H1 (cell line): ENCODE measurements at regions not wholly inside any gene's neighbourhood (a gene's known extent, or its start where the extent isn't known, plus 50 kb on each side); places are given as distances from the start of the nearest gene placed in this dataset.

Experiments used
- CTCF ChIA-PET: fragments of 300-600 bp; sonication (Branson Sonifier 250); formaldehyde crosslinking; loops from one replicate; lab custom pipeline; 2021; ENCODE audit not compliant: partially characterized antibody; lab: Charles Lee
- POLR2A ChIA-PET: fragments of 300-600 bp; sonication (Branson Sonifier 250); formaldehyde crosslinking; loops from one replicate; lab custom pipeline; 2021; ENCODE audit warnings: inconsistent platforms; ENCODE audit not compliant: partially characterized antibody; lab: Charles Lee
- DNase-seq, 2 experiments: peaks; one replicate each; pipeline versions ENCODE4 v3.0.0 to v3.0.0-alpha.2; 2010 to 2022; ENCODE audit warnings: low spot score in 2 of 2, low read depth in 1 of 2, mixed read lengths in 1 of 2
- FAIRE-seq: peaks from 2 replicates; lab custom pipeline; 2011; peaks lifted over from hg19 to GRCh38; lab: Jason Lieb, UNC
- H2AFZ ChIP-seq: 2 replicates; pipeline ENCODE4 v1.8.1; 2012; ENCODE audit warnings: low read length, inconsistent platforms
- H2AK5ac ChIP-seq: 2 replicates; pipeline ENCODE4 v1.6.1; 2013; ENCODE audit warnings: low read depth, low read length
- H2BK120ac ChIP-seq: replicated peaks from 2 replicates; pipeline ENCODE3; 2013; ENCODE audit warnings: low read depth, low read length, inconsistent platforms
- H2BK12ac ChIP-seq: 2 replicates; pipeline ENCODE4 v1.6.1; 2013; ENCODE audit warnings: low read depth, low read length
- H2BK15ac ChIP-seq: 2 replicates; pipeline ENCODE4 v1.6.1; 2013; ENCODE audit warnings: low read length
- H2BK20ac ChIP-seq: 2 replicates; pipeline ENCODE4 v1.6.1; 2013; ENCODE audit warnings: low read length
- H2BK5ac ChIP-seq: 2 replicates; pipeline ENCODE4 v1.6.1; 2013; ENCODE audit warnings: low read depth, low read length
- H3K14ac ChIP-seq: 2 replicates; pipeline ENCODE4 v1.6.1; 2013; ENCODE audit warnings: inconsistent platforms; ENCODE audit not compliant: insufficient read length
- H3K18ac ChIP-seq: 2 replicates; pipeline ENCODE4 v1.6.1; 2013; ENCODE audit warnings: low read length; ENCODE audit errors: extremely low read depth
- H3K23ac ChIP-seq: 2 replicates; pipeline ENCODE4 v1.6.1; 2013; ENCODE audit warnings: inconsistent platforms; ENCODE audit not compliant: insufficient read length
- H3K23me2 ChIP-seq: 2 replicates; pipeline ENCODE4 v1.6.1; 2013; ENCODE audit warnings: low read depth, low read length
- H3K27ac ChIP-seq: 2 replicates; pipeline ENCODE4 v1.6.1; 2011; ENCODE audit warnings: low read depth, low read length, inconsistent platforms
- H3K27me3 ChIP-seq, 4 experiments: replicated peaks in 1 of 4; 1 replicate in 1 of 4; 2 replicates in 3 of 4; pipeline versions ENCODE4 v1.6.1 to v1.8.1; 2011 to 2013; ENCODE audit warnings: low read length in 3 of 4, mild to moderate bottlenecking in 3 of 4, inconsistent platforms in 2 of 4, mixed read lengths in 2 of 4, moderate library complexity in 1 of 4; ENCODE audit not compliant: control insufficient read depth in 3 of 4, insufficient read depth in 3 of 4; ENCODE audit errors: extremely low read depth in 1 of 4
- H3K36me3 ChIP-seq, 4 experiments: 2 replicates each; pipeline versions ENCODE4 v1.6.1 to v1.8.1; 2011 to 2013; ENCODE audit warnings: mild to moderate bottlenecking in 4 of 4, low read length in 3 of 4, moderate library complexity in 2 of 4, control low read depth in 1 of 4, inconsistent platforms in 1 of 4; ENCODE audit not compliant: insufficient read depth in 4 of 4, control insufficient read depth in 2 of 4
- H3K4ac ChIP-seq: replicated peaks from 2 replicates; pipeline ENCODE3; 2013; ENCODE audit warnings: low read length, low read depth, mixed read lengths, inconsistent platforms; ENCODE audit not compliant: insufficient read length
- H3K4me1 ChIP-seq, 4 experiments: replicated peaks in 1 of 4; 1 replicate in 1 of 4; 2 replicates in 3 of 4; pipeline versions ENCODE4 v1.6.1 to v1.8.1; 2011 to 2013; ENCODE audit warnings: low read length in 3 of 4, inconsistent platforms in 2 of 4, mixed read lengths in 1 of 4; ENCODE audit not compliant: insufficient read depth in 4 of 4, control insufficient read depth in 3 of 4
- H3K4me2 ChIP-seq, 2 experiments: 2 replicates each; pipeline versions ENCODE4 v1.6.1 to v1.8.1; 2011 to 2013; ENCODE audit warnings: low read depth in 2 of 2, low read length in 2 of 2, control low read depth in 1 of 2, inconsistent platforms in 1 of 2, mild to moderate bottlenecking in 1 of 2; ENCODE audit not compliant: insufficient read depth in 1 of 2
- H3K4me3 ChIP-seq, 4 experiments: fragments of 200-600, 300-600 bp in 1 of 4; sonication (generic), shearing (Covaris generic), sonication (Bioruptor Twin) in 1 of 4; 2 replicates each; pipeline versions ENCODE4 v1.5.1 to v1.8.1; 2011 to 2016; ENCODE audit warnings: low read length in 4 of 4, low read depth in 3 of 4, control low read depth in 2 of 4, inconsistent platforms in 2 of 4, mild to moderate bottlenecking in 2 of 4, mixed read lengths in 1 of 4, moderate library complexity in 1 of 4; ENCODE audit not compliant: insufficient read depth in 2 of 4; ENCODE audit errors: extremely low read depth in 1 of 4
- H3K56ac ChIP-seq: replicated peaks from 2 replicates; pipeline ENCODE3; 2013; ENCODE audit warnings: low read depth, mild to moderate bottlenecking, mixed read lengths, low read length, inconsistent platforms; ENCODE audit not compliant: insufficient read length
- H3K79me1 ChIP-seq: 2 replicates; pipeline ENCODE4 v1.6.1; 2013; ENCODE audit warnings: low read depth, low read length, control low read depth
- H3K79me2 ChIP-seq, 2 experiments: 2 replicates each; pipeline versions ENCODE4 v1.6.1 to v1.8.1; 2012 to 2013; ENCODE audit warnings: low read length in 2 of 2, mild to moderate bottlenecking in 2 of 2, inconsistent platforms in 1 of 2; ENCODE audit not compliant: insufficient read depth in 2 of 2, control insufficient read depth in 1 of 2
- H3K9ac ChIP-seq, 4 experiments: replicated peaks in 1 of 4; 1 replicate in 1 of 4; 2 replicates in 3 of 4; pipeline versions ENCODE4 v1.6.1 to v1.8.1; 2011 to 2013; ENCODE audit warnings: low read depth in 3 of 4, low read length in 3 of 4, control low read depth in 2 of 4, mild to moderate bottlenecking in 2 of 4, moderate library complexity in 2 of 4, inconsistent platforms in 1 of 4; ENCODE audit errors: extremely low read depth in 1 of 4
- H3K9me3 ChIP-seq, 2 experiments: 2 replicates each; pipeline versions ENCODE4 v1.6.1 to v1.8.1; 2012 to 2013; ENCODE audit warnings: mild to moderate bottlenecking in 2 of 2, moderate library complexity in 2 of 2, control low read depth in 1 of 2, inconsistent platforms in 1 of 2, low read depth in 1 of 2, low read length in 1 of 2, mixed read lengths in 1 of 2; ENCODE audit not compliant: insufficient read depth in 2 of 2
- H4K20me1 ChIP-seq, 2 experiments: replicated peaks in 1 of 2; 2 replicates each; pipeline versions ENCODE3 to v1.8.1; 2011 to 2013; ENCODE audit warnings: inconsistent platforms in 2 of 2, low read length in 2 of 2, mild to moderate bottlenecking in 1 of 2; ENCODE audit not compliant: insufficient read depth in 2 of 2, control insufficient read depth in 1 of 2
- H4K5ac ChIP-seq: 2 replicates; pipeline ENCODE4 v1.6.1; 2013; ENCODE audit warnings: low read length, low read depth, mixed read lengths, inconsistent platforms; ENCODE audit not compliant: insufficient read length
- H4K8ac ChIP-seq: 2 replicates; pipeline ENCODE4 v1.8.0; 2013; ENCODE audit warnings: mild to moderate bottlenecking, moderate library complexity, low read length, inconsistent platforms; ENCODE audit not compliant: insufficient read depth; ENCODE audit errors: extremely low read depth
- H4K91ac ChIP-seq: replicated peaks from 2 replicates; pipeline ENCODE3; 2013; ENCODE audit warnings: low read length, mixed read lengths, inconsistent platforms; ENCODE audit not compliant: insufficient read length
- CHD1 ChIP-seq: IDR thresholded peaks from 2 replicates; pipeline ENCODE4 v1.6.1; 2012; ENCODE audit warnings: low read depth, low read length, improper control_type of control experiment
- GTF2F1 ChIP-seq: IDR thresholded peaks from 2 replicates; pipeline ENCODE4 v1.6.1; 2012; ENCODE audit warnings: low read depth, low read length, improper control_type of control experiment, borderline replicate concordance
- KDM1A ChIP-seq: fragments of 200-600, 300-600 bp; sonication (generic); IDR thresholded peaks from 2 replicates; pipeline ENCODE4 v1.7.1; 2016; ENCODE audit warnings: mild to moderate bottlenecking, low read length, borderline replicate concordance
- NANOG ChIP-seq: IDR thresholded peaks from 2 replicates; pipeline ENCODE4 v1.6.1; 2011; ENCODE audit warnings: low read length, low read depth, mild to moderate bottlenecking, inconsistent platforms; ENCODE audit not compliant: insufficient read depth, poor library complexity, severe bottlenecking
- PHF8 ChIP-seq: fragments of 200-600 bp; sonication (generic); conservative IDR thresholded peaks from 2 replicates; pipeline ENCODE4 v1.7.1; 2012; ENCODE audit warnings: low read depth, mild to moderate bottlenecking, inconsistent platforms, low read length, moderate library complexity
- POLR2A ChIP-seq, 2 experiments: IDR thresholded peaks; 1 replicate in 1 of 2; 2 replicates in 1 of 2; pipeline ENCODE4 v1.6.1; 2011; ENCODE audit warnings: low read depth in 2 of 2, low read length in 2 of 2, mild to moderate bottlenecking in 2 of 2; ENCODE audit errors: control extremely low read depth in 1 of 2
- SIX5 ChIP-seq: IDR thresholded peaks from 2 replicates; pipeline ENCODE4 v1.6.1; 2011; ENCODE audit warnings: mild to moderate bottlenecking, low read depth, low read length
- SP4 ChIP-seq: IDR thresholded peaks from 2 replicates; pipeline ENCODE4 v1.6.1; 2012; ENCODE audit warnings: low read length, inconsistent platforms
- WGBS, 2 experiments: shearing (Covaris generic) in 1 of 2; methylation state at CpG; one replicate each; pipeline versions ENCODE4 v1.1.6 to v1.1.7; 2013 to 2015; ENCODE audit warnings: low lambda C conversion rate in 2 of 2, mixed read lengths in 2 of 2, inconsistent platforms in 1 of 2, low coverage in 1 of 2, missing lambda C conversion rate in 1 of 2; ENCODE audit not compliant: insufficient replicate concordance in 2 of 2, insufficient coverage in 1 of 2, insufficient read length in 1 of 2; ENCODE audit errors: extremely low coverage in 1 of 2, missing lambda C conversion rate in 1 of 2; 5-methylcytosine and 5-hydroxymethylcytosine counted together

GRCh38 chr5:4576161-4576748 lies 563.9 kb upstream of the ADAMTS16 start:
- Histone ChIP-seq H3K4me1 (peaks cover 0 to under 1% (median 0%) of the 10 kb centered on the region in 4 experiments; a peak in 1 of 7 replicates), H4K91ac (no peak overlapping the region), H2BK120ac (no peak overlapping the region), H3K9ac (no peak overlapping the region), H3K79me2 (no peaks in the 10 kb centered on the region), H2BK15ac (no peak overlapping the region), H3K23me2 (no peaks in the 10 kb centered on the region), H3K4me3 (no peak overlapping the region), H2AFZ (no peak overlapping the region), H2BK5ac (no peak overlapping the region), H2BK12ac (no peak overlapping the region), H3K4ac (no peak overlapping the region), H3K36me3 (no peaks in the 10 kb centered on the region), H3K56ac (no peak overlapping the region), H3K27me3 (no peaks in the 10 kb centered on the region), H4K20me1 (no peaks in the 10 kb centered on the region), H3K27ac (no peak overlapping the region), H4K5ac (no peak overlapping the region), H3K18ac (no peak overlapping the region), H4K8ac (no peak overlapping the region), H3K23ac (no peak overlapping the region), H3K9me3 (no peaks in the 10 kb centered on the region; a peak in 2 of 4 replicates), H3K14ac (no peak overlapping the region), H3K4me2 (no peak overlapping the region), H2AK5ac (no peak overlapping the region), H3K79me1 (0 out of 2 replicates have a peak, but pooled peaks cover 3% of the 10 kb centered on the region), H2BK20ac (no peak overlapping the region)
- DNase-seq (no peak), FAIRE-seq (no peak)
- POLR2A ChIA-PET: no interaction called here
- CTCF ChIA-PET: interaction anchor here (1.0 kb wide), 1 partner anchor 82 kb away, joined by 3 read pairs; no protein-coding TSS in a partner anchor
- 97% methylated on average over 4 of the region's 4 CpGs; no CpG with 5 or more reads in 1 of the 2 experiments for WGBS, 2 experiments
- TF ChIP-seq POLR2A (IDR thresholded peaks at IDR 0.05; ENCODE audit: control extremely low read depth in 1 of 2, low read depth in 2 of 2, low read length in 2 of 2): no peak
- TF ChIP-seq CHD1: no peak
- TF ChIP-seq SIX5: no peak
- no peak for TF ChIP-seq GTF2F1
- TF ChIP-seq PHF8: no peak
- TF ChIP-seq SP4: no peak
- TF ChIP-seq KDM1A: no peak
- no peak for TF ChIP-seq NANOG
